HG02852 (cell line): ENCODE measurements at regions not wholly inside any gene's neighbourhood (a gene's known extent, or its start where the extent isn't known, plus 50 kb on each side); places are given as distances from the start of the nearest gene placed in this dataset.

Experiments
- ATAC-seq: cut with Tn5 transposase; IDR thresholded peaks from one replicate; pipeline ENCODE4 v1.9.1; 2021; ENCODE audit warnings: mild to moderate bottlenecking, moderate library complexity; ENCODE audit not compliant: unreplicated experiment

GRCh38 chr11:106451228-106451922 is 373.9 kb downstream of the AASDHPPT start:
- ATAC-seq = no peak

- no peak for ATAC-seq
Measured at GRCh38 chr11:106456647-106457046, 379.2 kb downstream of the AASDHPPT start.

GRCh38 chr11:106457727-106458126 is 380.3 kb downstream of the AASDHPPT start:
- ATAC-seq = no peak

- ATAC-seq = no peak
Measured at GRCh38 chr11:106459135-106459534, 381.7 kb downstream of the AASDHPPT start.

- ATAC-seq = no peak
Measured at GRCh38 chr11:106461148-106461691, 383.8 kb downstream of the AASDHPPT start.

- no peak for ATAC-seq
Measured at GRCh38 chr11:106461839-106462545, 384.5 kb downstream of the AASDHPPT start.

GRCh38 chr11:106463154-106463553 is 385.7 kb downstream of the AASDHPPT start:
- ATAC-seq = no peak

GRCh38 chr11:106463796-106464201 is 386.3 kb downstream of the AASDHPPT start:
- no peak for ATAC-seq

GRCh38 chr11:106464728-106465127 is 387.3 kb downstream of the AASDHPPT start:
- ATAC-seq = no peak

- ATAC-seq = no peak
Measured at GRCh38 chr11:106466521-106467080, 389.1 kb downstream of the AASDHPPT start.

- ATAC-seq = no peak
Measured at GRCh38 chr11:106467501-106467900, 390.0 kb downstream of the AASDHPPT start.

- no peak for ATAC-seq
Measured at GRCh38 chr11:106468086-106468485, 390.6 kb downstream of the AASDHPPT start.

- no peak for ATAC-seq
Measured at GRCh38 chr11:106468531-106468930, 391.1 kb downstream of the AASDHPPT start.

- no peak for ATAC-seq
Measured at GRCh38 chr11:106470230-106470629, 392.8 kb downstream of the AASDHPPT start.

GRCh38 chr11:106471276-106471675 is 393.8 kb downstream of the AASDHPPT start:
- ATAC-seq = no peak

- no peak for ATAC-seq
Measured at GRCh38 chr11:106473089-106473722, 395.7 kb downstream of the AASDHPPT start.

GRCh38 chr11:106474274-106474673 is 396.8 kb downstream of the AASDHPPT start:
- ATAC-seq = no peak

GRCh38 chr11:106475181-106475580 is 397.7 kb downstream of the AASDHPPT start:
- no peak for ATAC-seq

- no peak for ATAC-seq
Measured at GRCh38 chr11:106477776-106478175, 400.3 kb downstream of the AASDHPPT start.

GRCh38 chr11:106479646-106480045 is 402.2 kb downstream of the AASDHPPT start:
- ATAC-seq = no peak

- ATAC-seq = no peak
Measured at GRCh38 chr11:106480581-106481190, 403.2 kb downstream of the AASDHPPT start.
